NCI-H446 (cell line): ENCODE measurements at regions not wholly inside any gene's neighbourhood (a gene's known extent, or its start where the extent isn't known, plus 50 kb on each side); places are given as distances from the start of the nearest gene placed in this dataset.
"Not testable (repeated sequence)": the region's sequence is repeated elsewhere in the genome, so short reads cannot be mapped to it uniquely, and the experiment has no call there.

Source experiments
- DNase-seq, 2 experiments: peaks; one replicate each; lab custom pipeline; 2025; lab: John Stamatoyannopoulos, UW

DNA sequence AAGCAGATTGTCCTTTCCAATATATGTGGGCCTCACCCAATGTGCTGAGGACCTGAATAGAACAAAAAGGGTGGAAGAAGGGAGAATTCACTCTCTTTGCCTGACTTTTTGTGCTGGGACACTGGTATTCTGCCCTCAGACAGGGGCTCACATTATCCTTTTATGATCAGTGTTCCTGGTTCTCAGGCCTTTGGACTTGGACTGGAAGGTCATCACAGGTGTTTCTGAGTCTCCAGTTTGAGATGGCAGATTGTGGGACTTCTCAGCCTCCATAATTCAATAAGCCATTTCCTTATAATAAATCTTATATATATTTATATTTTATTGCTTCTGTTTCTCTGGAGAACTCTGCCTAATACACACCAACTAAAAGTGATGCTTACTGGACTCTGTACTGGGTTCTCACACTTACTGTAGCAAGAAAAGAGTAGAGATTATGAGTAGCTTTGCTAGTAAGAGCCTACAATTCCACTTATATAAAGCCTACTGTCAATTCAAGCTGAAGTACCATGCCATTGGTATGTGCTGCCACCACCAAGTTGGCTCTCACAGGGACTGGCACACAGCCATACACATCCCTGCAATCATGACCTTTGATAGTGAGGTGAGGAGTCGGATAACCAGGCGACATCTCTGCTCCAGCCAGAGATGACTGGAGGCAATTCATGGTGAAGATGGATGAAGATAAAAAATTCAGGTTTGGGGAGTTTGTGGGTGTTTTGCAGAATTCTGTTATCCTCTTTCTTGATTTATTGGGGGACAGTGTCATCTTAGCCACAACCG, 130.7 kb upstream of the NR3C1 start:
- no peak for DNase-seq

GRCh38 chr5:143533475-143533874, 130.0 kb upstream of the NR3C1 start:
- no peak for DNase-seq

DNA sequence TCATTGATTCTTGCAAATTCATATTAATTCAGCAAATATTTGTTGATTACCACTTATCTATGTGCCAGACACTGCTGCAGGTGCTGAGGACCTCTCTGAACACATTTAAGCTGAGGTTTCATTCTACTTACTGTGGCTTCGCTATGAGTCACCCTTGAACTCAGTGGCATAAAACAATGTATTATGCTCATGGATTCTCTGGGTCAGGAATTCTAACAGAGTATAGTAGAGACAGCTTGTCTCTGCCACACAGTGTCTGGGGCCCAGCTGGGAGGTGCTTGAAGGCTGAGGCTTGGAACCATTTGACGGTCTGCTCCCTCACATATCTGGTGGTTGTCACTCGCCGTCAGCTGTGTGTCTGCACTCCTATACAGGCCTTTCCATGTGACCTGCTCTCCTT, 124.3 kb upstream of the NR3C1 start:
- no peak for DNase-seq

- DNase-seq, result no peak
Observed at GRCh38 chr5:143525176-143525575, 121.7 kb upstream of the NR3C1 start.

DNA sequence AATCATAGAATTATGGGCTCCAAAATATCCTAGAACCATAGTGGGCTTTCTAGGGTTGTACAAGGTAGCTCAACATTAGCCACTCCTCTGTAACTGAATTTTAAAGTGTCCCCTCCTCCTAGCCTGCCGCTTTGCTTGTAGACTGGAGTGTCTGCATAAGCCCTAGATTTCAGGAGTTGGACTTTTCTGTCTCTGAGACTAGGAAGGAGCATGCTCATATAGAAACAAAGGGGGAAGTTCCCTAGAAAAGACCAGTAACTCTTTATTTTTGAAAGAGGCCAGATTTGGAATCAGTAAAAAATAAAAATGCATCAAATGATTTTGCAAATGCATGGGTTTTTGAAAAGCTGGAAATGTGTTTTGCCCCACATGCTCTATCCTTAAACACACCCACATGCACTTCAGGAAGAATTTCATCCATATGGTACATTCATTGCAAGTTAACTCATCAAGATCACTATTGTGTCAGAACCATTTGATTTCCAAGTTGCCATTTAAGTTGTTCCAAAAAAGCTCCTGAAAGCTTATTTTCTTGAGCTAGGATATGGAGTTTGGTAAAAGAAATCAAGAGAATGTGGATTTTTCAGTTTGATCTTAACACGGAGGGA, 121.0 kb upstream of the NR3C1 start:
- DNase-seq, result peak in 1 of 2 experiments; percentile 19

DNA sequence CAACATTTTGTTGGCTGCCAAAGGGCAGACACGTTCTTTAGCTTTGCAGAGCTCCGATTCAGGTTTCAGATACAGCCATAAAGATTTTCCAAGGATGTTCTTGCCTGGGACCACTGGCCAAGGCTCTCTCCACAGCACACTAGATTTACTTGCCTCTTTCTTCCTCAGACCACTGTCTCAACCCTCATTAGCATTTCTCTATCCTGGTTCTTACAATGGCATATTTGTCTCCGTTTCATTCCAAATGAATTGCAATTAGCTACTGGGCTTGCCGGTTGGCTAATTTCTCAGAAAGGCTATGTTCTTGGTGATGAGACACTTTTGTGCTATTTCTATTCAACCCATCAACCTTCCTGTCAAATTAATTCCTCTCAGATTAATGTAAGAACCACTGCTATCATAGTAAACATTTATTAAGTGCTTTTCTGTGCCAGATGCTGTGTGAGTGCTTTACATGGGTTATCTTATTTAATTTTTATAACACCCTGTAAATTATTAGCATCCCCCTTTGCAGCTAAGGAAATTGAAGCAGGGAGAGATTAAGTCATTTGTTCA, 118.4 kb upstream of the NR3C1 start:
- DNase-seq, result no peak

GRCh38 chr5:143521141-143521540, 117.7 kb upstream of the NR3C1 start:
- DNase-seq, result no peak

GRCh38 chr5:143519215-143519614, 115.7 kb upstream of the NR3C1 start:
- DNase-seq, result not testable (repeated sequence)

DNA sequence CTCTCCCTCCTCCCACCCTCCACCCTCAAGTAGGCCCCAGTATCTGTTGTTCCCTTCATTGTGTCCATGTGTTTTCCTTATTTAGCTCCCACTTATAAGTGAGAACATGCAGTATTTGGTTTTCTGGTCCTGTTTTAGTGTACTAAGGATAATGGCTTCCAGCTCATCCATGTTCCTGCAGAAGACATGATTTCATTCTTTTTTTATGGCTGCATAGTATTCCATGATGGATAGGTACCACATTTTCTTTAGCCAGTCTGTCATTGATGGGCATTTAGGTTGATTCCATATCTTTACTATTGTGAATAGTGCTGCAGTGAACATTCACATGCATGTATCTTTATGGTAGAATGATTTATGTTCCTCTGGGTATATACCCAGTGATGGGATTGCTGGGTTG, 114.3 kb upstream of the NR3C1 start:
- not testable (repeated sequence) for DNase-seq

GRCh38 chr5:143516249-143516648, 112.8 kb upstream of the NR3C1 start:
- DNase-seq, result no peak

- peak; percentile 75 to 80 for DNase-seq
Observed at GRCh38 chr5:143515829-143516228, 112.3 kb upstream of the NR3C1 start.

- peak; percentile 26 to 71 for DNase-seq
Observed at GRCh38 chr5:143514616-143515335, 111.3 kb upstream of the NR3C1 start.

DNA sequence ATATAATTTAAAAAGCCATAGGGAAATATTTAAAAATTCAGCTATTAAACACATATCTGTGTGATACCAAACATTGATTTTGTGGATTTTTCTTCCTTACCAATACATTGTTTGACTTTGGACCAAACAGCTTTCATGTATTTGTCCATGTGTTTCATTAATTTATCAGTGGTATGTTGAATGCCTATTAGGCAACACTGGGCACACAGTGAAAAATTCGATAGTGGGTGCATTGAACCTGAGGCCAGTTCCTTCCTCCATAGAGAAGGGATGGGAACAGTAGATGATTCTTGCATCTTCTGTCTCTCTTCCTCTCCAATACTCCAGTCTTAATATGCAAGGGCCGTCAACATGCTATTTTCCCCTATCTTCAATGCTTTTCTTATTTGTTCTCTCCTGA, 110.2 kb upstream of the NR3C1 start:
- no peak for DNase-seq

GRCh38 chr5:143511736-143512135, 108.2 kb upstream of the NR3C1 start:
- no peak for DNase-seq

DNA sequence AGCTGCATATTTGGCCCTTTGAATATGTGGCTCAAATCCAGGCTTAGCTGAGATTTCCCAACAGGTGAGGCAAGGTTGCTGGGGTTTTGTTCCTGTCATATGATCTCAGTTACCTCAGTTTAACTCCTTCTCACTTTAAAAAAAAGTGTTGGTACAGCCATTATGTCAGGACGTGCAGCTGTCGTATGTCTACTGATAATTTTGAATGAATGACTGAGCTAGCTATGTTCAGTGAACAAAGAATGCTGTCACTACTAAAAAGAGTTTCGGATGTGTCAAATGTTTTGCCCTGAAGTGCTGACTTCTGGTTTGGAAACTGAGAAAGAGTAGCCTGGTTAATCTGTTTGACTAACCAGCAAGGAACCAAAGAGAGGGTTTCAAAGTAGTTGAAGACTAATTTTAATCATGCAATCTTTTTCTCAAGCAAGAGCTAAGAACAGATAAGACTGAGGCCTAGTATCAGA, 106.3 kb upstream of the NR3C1 start:
- DNase-seq, result no peak

DNA sequence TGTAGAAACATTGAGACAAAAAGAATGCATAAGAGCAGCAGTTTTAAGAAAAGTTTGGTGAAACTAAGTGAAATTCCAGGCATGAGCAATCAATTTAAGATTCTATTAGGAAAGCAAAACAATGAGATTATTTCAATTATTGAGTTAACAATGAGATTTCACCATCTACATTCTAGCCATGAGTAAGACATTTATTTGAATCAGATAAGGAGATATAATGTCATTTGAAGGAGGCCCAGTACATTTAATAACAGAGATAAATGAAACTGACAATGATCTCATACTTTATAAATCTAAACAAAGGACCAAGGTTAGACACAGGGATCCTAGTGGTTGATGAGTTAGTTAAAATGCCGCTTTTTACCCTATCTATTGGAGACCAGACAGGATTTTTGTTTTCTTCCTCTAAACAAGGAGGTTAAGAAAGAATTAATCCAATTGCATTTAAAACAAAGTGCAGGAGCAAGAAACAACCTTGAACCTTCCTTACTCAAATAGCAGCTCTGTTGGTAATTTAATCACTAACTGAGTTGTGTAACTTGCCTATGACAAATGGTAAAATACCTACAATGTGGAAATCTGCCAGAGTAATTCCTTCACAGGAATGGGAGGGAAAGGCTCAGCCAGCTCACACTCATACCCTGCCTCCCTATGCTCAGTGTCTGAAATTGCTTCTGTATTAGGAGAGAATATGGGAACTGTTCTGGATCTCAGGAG, 103.5 kb upstream of the NR3C1 start:
- peak in 1 of 2 experiments; percentile 24 for DNase-seq

DNA sequence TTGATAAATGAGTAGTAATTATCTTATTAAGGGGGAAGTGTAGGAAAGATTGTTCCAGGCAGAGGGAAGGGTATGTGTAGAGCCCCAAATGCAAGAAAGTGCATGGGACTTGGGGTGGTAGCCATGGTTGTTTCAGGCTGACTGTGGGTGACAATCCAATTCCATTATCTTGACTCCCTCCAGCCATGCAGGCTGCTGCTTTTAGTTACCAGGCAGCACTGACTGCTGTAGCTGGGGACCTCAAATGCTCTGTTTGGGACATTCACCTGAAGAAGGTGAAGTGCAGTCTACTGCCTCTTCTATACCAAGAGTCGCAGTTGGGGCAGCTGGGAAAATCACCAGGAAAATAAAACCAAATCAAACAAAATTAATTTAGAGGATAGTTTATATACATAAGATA, 102.4 kb upstream of the NR3C1 start:
- no peak for DNase-seq

DNA sequence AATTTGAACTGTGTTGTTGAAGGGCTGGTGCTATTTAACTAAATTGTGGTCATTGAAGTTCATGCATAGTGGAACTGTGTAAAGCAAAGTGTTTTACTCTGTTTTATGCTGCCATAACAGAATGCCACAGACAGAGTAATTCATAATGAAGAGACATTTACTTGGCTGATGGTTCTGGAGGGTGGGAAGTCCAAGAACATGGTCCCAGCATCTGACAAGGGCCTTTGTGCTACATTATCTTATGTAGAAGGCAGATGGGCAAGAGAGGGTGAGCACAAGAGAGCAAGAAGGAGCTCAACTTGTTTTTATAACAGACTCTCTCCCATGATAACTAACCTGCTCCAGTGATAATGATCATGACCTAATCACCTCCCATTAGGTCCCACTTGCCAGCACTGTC, 101.9 kb upstream of the NR3C1 start:
- no peak for DNase-seq

GRCh38 chr5:143501310-143502044, 98.0 kb upstream of the NR3C1 start:
- peak; percentile 36 to 85 for DNase-seq

DNA sequence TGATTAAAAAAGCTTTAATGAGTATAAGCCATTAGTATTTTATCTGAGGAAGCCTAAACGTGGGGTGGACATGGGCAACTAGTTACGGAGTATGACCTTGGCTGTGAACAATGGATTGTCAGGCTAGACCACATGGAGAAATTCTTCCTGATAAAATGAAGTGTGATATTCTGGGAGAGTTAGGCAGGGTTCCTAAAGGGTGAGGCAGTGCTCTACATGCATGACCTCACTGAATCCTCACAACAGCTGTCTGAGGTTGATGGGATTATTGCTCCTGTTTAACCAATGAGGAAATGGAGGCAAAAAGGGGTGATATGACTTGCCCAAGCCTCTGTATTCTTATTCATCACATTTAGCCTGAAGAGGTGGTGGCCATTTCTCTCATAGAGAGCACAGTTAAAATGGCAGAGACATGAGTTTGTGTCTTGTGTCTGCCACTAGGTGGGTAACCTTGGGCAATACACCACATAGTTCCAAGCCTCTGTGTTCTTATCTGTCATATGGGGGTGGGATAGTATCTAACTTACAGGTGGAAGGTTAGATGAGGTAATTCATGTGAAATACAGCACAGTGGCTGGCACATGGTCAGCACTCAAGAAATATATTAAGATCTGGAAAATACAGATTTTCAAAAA, 96.1 kb upstream of the NR3C1 start:
- DNase-seq, result no peak

- no peak for DNase-seq
Observed at GRCh38 chr5:143498821-143499220, 95.3 kb upstream of the NR3C1 start.
